Amniotic epithelial cell (primary cell): ENCODE measurements at regions not wholly inside any gene's neighbourhood (a gene's known extent, or its start where the extent isn't known, plus 50 kb on each side); places are given as distances from the start of the nearest gene placed in this dataset.
"Not testable (repeated sequence)": the region's sequence is repeated elsewhere in the genome, so short reads cannot be mapped to it uniquely, and the experiment has no call there.

Experiments
- DNase-seq: peaks from one replicate; pipeline ENCODE4 v3.0.0-alpha.2; 2010; ENCODE audit warnings: low read depth

DNA sequence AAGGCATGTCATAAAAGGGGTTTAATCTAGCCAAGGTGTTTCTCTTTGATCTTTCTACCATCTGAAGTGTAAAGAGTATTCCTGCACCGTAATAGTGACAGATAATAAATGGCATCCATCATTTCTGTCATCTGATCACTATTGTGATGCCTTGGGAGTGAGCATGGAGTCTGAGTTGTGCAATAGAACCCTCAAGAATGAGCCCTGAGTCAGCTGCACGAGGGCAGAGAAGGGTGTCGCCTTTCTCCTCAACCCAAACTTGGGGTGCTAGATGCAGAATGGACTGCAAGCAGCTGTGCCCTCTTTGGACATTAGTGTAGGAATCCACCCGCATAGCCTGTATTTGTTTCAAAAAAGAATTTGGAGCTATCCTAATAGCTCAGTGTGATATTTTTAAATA, 115.2 kb downstream of the ZNF37A start:
- no peak for DNase-seq

DNA sequence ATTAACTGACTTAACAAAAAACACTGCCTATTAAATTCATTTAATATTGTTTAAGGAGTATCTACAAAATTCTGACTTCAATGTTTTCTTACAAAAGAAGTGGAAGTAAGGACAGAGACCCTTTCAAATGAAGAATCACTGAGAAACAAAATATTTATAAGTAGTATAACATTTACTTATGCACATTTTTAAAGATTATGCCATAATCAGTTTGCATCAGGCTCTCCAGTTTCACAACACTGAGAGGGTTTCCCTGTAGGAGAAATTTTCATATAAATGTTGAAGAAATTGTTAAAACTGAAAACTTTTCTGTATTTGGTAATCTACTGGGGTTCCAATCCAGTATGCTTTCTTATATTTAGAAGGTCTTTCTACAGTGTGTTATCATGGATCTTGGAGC, 115.6 kb downstream of the ZNF37A start:
- DNase-seq: not testable (repeated sequence)

- no peak for DNase-seq
These were observed 118.3 kb downstream of the ZNF37A start for GRCh38 chr10:38212460-38212859.

DNA sequence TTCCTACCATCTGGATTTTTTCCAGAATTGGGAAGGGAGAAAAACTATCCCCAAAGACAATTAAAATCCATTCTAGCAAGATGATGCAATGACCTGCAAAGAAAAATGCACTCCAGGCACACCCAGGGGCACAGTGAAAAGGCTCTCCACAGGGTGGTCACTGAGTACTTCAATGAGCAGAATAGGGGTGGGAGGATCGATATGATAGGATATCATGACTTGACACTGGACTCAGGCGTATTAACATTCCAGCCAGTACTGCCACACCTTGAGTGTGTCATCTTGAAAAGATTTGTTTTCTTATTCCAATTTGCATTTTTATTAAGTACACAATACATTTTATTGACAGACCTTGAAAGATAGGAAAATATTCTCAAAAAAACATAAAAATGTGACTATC, 132.2 kb downstream of the ZNF37A start:
- DNase-seq: no peak

DNA sequence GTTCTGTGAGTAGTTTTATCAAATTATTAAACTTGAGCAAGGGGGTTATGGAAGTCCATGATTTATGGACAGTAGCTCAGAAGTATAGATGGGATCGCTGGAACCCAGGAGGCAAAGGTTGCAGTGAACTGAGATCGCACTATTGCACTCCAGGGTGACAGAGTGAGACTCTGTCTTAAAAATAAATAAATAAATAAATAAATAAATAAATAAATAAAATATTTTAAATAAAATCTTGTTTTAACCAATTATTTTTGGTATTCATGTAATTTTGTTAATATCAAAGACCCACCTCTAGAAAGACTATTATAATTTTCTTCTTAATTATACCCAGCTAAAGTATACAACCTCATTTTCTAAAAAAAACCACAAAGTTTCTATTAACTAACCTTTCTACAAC, 134.3 kb downstream of the ZNF37A start:
- DNase-seq: no peak

DNA sequence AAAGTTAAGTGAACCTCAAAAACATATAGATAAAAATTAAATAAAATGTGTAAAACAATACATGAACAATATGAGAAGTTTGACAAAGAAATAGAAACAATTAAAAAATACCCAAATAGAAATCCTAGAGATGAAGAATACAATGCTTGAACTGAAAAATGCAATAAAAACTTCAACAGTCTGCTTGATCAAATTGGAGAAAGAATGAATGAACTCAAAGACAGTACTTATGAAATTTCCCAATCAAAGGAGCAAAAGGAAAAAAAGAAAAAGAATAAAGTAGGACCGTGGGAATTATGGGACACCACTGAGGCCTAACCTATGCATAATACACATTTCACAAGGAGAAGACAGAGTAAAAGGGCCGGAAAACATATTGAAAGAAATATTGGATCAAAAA, 144.3 kb downstream of the ZNF37A start:
- DNase-seq: not testable (repeated sequence)

GRCh38 chr10:38242061-38242649, 148.0 kb downstream of the ZNF37A start:
- DNase-seq: not testable (repeated sequence)

DNA sequence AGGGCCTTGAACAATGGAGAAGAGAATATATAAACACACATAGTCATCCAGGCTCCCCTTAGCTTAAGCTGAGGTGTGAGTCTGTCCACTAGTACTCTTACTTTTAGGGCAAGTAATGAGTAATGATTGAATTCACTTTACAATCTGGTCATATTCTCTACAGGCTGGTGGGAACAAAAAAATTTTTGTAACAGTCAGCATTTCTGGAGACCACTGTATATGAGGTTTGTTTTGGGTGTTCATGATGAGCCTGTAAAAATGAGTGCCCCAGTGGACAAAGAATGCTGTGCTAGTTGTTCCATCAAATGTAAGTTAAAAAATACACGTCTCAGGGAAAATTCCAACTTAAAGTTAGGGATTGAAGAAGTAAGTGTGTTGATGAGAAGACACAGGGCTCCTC, 154.0 kb downstream of the ZNF37A start:
- not testable (repeated sequence) for DNase-seq

DNA sequence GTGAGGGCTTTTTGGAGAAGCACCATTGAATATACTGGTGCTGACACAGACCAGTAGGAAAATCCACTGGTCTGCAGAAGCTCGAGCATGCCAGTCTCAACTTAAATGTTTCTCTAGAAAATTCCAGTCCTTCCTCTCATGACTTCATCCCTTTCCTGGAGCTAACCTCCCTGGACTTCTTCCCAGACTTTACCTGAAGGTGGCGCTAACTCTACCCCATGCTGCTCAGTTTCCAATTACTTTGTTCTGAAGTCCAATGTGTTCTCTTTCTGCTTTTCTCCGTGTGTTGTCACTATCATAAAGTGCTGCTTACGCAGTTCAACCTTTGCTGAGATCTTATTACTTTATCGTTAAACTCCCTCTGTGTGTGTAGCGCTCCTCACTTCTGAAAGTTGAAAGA, 158.4 kb downstream of the ZNF37A start:
- DNase-seq: not testable (repeated sequence)

GRCh38 chr10:38267555-38267954, 173.4 kb downstream of the ZNF37A start:
- not testable (repeated sequence) for DNase-seq

DNA sequence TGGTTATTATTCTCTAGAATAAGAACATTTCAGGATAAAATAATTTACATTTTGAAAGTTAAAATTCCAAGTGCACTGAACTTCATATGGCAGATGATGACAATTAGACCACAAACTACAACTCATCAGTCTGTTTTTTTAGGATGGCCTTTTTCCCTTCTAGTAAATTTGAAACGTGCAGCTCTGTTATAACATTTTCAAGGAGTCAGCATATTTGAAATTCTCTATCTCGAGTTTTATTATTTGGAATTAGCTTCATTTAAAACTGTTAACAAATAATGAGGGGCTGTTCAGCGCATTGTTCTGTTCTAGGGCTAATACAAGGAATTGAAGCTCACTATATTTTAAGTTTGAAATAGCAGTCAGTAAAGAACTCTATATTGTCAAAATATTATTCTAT, 176.9 kb downstream of the ZNF37A start:
- not testable (repeated sequence) for DNase-seq

DNA sequence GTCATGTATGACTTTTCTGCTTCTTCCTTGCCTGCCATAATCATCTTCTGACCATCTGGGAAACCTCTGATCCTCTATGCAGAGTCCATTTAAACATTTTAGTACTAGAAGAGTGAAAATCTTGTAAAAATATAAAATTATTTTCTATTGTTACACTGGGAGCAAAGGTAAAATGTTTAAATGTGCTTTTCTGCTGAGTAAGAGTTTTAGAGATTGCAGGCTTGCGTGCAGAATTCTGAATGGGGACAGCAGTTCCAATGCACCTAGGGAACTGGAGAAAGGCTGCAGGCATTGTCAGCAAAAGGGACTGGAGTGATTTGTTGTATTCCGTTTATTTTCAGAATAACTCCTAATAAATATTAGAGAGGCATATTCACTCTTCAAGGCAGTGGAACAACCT, 180.7 kb downstream of the ZNF37A start:
- DNase-seq: not testable (repeated sequence)

DNA sequence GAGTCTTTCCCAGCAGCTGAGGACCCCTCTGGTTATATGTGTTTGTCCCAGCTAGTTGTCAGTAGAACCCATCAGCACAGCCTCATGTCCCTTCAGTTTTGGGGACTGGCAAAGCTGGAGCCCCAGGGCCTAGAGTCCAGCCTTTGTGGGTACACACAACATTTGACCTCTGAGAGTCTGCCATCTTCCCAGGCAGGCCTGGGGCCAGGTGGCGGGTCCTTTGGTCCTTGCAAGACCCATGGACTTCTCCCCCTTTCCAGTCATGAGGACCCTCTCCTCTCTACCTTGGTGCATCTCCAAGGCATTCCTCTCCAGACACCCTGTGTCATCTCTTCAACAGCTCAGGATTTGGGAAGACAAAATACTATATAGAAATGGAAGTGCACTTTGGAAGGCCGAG, 198.4 kb downstream of the ZNF37A start:
- not testable (repeated sequence) for DNase-seq

GRCh38 chr10:38310111-38310510, 216.0 kb downstream of the ZNF37A start:
- not testable (repeated sequence) for DNase-seq

DNA sequence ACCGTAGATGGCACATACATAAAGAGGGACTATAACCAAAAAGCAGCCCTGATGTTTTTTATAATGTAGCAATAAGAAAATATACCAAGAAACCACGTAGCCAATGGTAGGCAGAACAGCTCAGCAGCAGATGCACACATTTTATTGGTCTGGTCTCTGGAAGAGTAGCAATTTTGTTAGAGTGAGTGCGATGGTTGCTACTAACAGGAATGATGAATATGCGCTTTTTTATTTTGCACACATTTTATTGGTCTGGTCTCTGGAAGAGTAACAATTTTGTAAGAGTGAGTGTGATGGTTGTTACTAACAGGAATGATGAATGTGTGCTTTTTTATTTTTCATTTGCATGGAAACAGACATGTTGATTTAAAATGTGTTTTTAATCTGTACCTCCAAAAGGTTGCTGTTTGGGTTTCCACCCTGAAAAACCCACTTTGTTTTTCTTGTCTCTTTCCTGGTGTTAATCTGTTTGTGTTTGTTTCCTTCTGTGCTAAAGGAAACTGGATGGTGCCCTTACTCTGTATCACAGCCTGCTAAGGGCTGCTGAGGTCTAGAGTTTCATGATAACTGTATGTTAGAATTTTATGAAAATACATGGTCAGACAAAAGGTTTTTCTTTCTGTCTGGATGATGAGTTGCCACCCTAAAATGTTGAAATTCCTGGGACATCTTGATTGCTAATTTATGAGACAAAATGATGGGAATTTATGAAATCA, 221.1 kb downstream of the ZNF37A start:
- DNase-seq: not testable (repeated sequence)

DNA sequence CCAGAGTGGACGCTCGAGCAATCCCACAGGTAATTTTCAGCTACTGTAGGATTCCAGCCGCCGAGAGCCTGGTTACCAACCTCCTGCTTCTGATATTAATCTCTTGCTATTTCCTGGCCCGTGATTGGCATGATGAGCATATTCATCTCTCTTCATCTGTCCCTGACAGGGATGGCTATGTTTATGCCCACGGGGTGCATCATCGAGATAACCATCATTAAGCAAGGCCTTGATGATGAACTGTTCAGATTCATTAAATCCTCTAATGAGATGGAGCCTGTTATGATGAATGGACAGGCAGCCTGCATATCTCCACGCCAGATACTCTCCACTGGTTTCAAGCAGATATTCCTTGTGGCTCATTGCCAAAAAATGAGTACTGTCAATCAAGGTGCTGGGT, 227.3 kb downstream of the ZNF37A start:
- DNase-seq: not testable (repeated sequence)

DNA sequence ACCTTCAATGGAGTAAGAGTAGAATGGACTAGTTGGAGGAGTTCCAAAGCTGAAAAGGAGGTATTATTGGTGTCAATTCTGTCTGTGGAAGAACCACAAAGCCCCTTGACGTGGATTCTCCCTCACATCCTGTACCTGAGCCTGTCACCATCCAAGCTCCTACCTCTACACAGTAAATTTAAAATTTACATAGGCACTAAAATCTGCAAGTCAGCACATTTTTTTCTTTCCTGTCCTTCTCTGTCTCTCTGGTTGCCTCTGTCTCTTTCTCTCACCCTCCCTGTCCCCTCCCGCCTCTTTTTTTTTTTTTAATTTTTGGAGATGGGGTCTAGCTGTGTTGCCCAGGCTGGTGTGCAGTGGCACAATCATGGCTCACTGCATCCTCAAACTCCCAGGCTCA, 236.2 kb downstream of the ZNF37A start:
- DNase-seq: not testable (repeated sequence)

- DNase-seq: not testable (repeated sequence)
These were observed 237.0 kb downstream of the ZNF37A start for GRCh38 chr10:38331106-38331505.

DNA sequence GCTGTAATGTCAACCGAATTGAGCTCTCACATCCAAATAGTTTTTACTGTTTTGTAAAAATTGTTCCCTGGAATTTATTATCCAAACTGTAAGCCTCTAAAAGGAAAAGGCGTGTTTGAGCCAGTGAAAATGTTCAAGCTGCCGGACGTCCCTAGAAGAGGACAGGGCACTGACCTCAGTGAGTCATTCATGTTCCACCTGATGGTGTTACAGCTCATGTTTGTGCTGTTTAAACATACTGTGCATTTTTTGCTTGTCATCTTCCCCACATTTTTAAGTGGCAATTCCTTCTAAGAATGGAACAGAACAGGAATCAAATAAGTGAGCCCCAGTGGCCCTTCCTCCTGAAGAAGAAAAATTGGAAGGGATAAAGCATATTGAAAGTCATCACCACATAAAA, 239.6 kb downstream of the ZNF37A start:
- not testable (repeated sequence) for DNase-seq

GRCh38 chr10:38350645-38351044, 256.5 kb downstream of the ZNF37A start:
- DNase-seq: not testable (repeated sequence)

DNA sequence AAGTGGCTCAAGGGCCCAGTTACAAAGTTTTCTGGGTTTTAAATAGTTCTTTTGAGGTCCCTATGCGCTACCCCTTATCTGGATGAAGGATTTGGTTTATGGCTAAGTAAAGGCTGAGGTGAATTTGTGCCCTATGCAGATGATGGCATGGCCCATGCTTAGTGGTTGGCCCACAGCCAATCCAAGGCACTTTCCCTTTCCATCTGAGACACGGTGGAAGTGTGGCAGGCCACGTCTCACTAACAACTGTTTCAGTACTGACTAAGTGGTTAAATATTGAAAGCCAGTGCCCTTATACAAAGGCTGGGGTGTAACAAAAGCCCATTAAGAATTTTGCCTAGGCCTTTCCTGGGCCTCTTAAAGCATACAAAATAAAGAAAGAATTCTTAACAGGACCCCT, 260.3 kb downstream of the ZNF37A start:
- DNase-seq: not testable (repeated sequence)

- peak; percentile 46 for DNase-seq
These were observed 261.9 kb downstream of the ZNF37A start for GRCh38 chr10:38355911-38356526.

- DNase-seq: peak; percentile 1
These were observed 262.4 kb downstream of the ZNF37A start for GRCh38 chr10:38356527-38356926.
